Activated T-cell treated with anti-CD3 and anti-CD28 coated beads, Interleukin-2, amount 50 U/mL, for 24 hours (primary cell): ENCODE measurements at regions not wholly inside any gene's neighbourhood (a gene's known extent, or its start where the extent isn't known, plus 50 kb on each side); places are given as distances from the start of the nearest gene placed in this dataset.

Source experiments
- DNase-seq: peaks from one replicate; pipeline ENCODE4 v3.0.0-alpha.2; 2020
- H3K27ac Mint-ChIP-seq: 2 replicates; pipeline ENCODE4 v1.8.0; 2020; ENCODE audit warnings: mild to moderate bottlenecking, mixed read lengths
- H3K27me3 Mint-ChIP-seq: 2 replicates; pipeline ENCODE4 v1.8.0; 2020; ENCODE audit warnings: mixed read lengths
- H3K36me3 Mint-ChIP-seq: 2 replicates; pipeline ENCODE4 v1.8.0; 2020; ENCODE audit warnings: low read depth, mixed read lengths
- H3K4me1 Mint-ChIP-seq: 2 replicates; pipeline ENCODE4 v1.8.0; 2020; ENCODE audit warnings: low read depth, mixed read lengths
- H3K4me3 Mint-ChIP-seq: 2 replicates; pipeline ENCODE4 v1.8.0; 2020; ENCODE audit warnings: mild to moderate bottlenecking, moderate library complexity, mixed read lengths
- H3K9me3 Mint-ChIP-seq: 2 replicates; pipeline ENCODE4 v1.8.0; 2020; ENCODE audit warnings: mixed read lengths

DNA sequence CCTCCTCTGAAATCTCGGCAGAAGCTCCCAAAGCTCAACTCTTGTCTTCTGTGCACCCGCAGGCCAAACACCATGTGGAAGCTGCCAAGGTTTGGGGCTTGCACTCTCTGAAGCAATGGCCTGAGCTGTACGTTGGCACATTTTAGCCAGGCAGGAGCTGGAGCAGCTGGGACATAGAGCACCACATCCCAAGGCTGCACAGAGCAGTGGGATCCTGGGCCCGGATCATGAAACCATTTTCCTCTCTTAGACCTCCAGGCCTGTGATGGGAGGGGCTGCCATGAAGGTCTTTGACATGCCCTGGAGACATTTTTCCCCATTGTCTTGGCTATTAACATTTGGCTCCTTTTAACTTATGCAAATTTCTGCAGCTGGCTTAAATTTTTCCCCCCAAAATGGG is 567.1 kb upstream of the ZNF608 start:
- peaks cover 9% of the 10 kb centered on the region for H3K9me3 Mint-ChIP-seq
- no peaks in the 10 kb centered on the region for H3K27me3 Mint-ChIP-seq
- H3K27ac Mint-ChIP-seq, result no peak overlapping the region
- H3K4me1 Mint-ChIP-seq, result no peaks in the 10 kb centered on the region
- H3K4me3 Mint-ChIP-seq, result no peak overlapping the region
- no peaks in the 10 kb centered on the region for H3K36me3 Mint-ChIP-seq
- no peak for DNase-seq

DNA sequence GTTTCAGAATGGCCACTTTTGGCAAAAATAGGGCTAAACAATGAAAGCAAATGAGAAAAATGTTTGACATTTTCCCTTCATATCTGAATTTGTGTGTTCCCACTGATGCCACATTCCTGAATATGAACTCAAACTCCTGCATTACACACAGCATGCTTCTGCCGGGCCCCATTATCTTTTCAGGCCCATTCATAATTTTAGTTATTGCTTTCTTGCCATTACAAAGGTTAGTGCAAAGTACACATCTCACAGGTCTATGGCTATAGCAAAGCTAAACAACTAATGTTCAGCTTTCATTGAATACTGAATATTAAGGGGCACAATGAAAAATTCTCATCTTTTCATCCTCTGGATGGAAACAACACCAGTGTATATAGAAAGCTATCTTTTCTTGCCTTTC is 568.9 kb upstream of the ZNF608 start:
- no peaks in the 10 kb centered on the region for H3K36me3 Mint-ChIP-seq
- H3K9me3 Mint-ChIP-seq, result peaks cover 4% of the 10 kb centered on the region
- H3K4me3 Mint-ChIP-seq, result no peak overlapping the region
- H3K4me1 Mint-ChIP-seq, result no peaks in the 10 kb centered on the region
- no peak overlapping the region for H3K27ac Mint-ChIP-seq
- DNase-seq, result no peak
- no peaks in the 10 kb centered on the region for H3K27me3 Mint-ChIP-seq

DNA sequence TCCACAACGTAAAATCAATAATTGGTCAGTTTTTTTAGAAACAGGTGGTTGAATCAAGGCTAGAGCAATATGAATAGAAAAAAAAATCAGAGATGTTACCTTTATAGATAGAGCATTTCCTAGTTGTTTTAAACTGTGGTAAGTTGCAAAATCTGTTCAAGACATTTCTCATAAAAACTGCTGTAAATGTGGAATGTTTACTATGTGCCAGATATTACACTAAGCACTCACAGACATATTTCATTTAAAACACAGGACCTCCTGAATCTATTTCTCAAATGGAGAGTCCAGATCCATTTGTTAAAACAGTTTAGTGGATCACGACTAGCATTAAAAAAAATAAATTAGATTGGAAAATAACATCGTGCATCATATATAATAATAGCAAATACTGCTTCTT is 570.0 kb upstream of the ZNF608 start:
- Mint-ChIP-seq H3K4me3 (no peak overlapping the region), H3K27ac (no peak overlapping the region), H3K36me3 (no peaks in the 10 kb centered on the region), H3K4me1 (no peaks in the 10 kb centered on the region), H3K9me3 (peaks cover 4% of the 10 kb centered on the region), H3K27me3 (no peaks in the 10 kb centered on the region)
- no peak for DNase-seq

DNA sequence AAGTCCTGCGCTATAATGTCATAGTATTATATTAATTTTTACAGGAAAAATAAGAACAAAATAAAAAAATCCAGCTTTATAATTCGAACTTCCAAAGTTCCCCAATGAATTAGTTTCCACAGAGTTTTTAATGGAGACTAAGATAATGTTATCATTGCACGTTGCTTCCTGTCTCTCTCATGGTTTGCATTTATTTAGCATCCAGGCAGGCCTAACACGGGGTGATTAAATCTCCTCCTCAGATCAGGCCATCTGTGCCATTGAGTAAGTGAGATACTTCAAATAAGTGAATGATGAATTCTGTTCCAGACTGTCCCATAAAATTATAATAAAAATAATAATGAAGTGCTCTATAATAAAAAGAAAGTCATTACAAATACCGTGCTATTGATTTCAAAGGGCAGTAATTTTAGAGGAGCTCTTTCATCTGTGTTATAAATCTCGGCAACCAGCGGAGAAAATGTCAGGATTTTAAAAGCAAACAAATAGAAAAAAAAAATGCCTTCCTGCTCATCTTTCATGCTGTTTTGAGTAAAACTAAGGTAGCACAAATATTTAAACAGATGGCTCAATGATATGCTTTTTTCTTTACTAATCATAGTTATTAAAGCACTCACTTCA is 570.6 kb upstream of the ZNF608 start:
- no peaks in the 10 kb centered on the region for H3K36me3 Mint-ChIP-seq
- H3K27ac Mint-ChIP-seq, result no peak overlapping the region
- no peak overlapping the region for H3K4me3 Mint-ChIP-seq
- no peak for DNase-seq
- H3K27me3 Mint-ChIP-seq, result no peaks in the 10 kb centered on the region
- no peaks in the 10 kb centered on the region for H3K4me1 Mint-ChIP-seq
- peaks cover 6% of the 10 kb centered on the region for H3K9me3 Mint-ChIP-seq

DNA sequence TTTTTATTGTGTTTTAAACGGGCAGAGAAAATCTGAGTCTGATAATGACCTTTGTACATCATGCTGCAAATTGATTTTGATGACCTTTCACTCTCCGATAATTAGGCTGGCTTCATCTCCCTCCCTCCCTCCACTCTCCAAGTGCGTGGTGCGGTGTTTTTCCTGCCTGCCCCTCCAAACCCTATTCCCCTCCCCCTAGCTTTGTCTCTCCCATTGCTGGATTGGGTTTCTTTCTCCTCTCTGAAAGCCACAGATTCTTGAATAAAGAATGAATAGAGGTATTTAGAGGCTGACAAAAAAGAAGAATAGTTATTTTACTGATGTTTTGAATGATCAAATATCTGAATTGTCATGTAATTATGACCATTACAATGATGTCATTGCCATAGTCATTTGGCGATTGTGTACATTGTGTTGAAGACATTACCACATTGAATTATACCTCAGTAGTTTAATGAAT is 571.1 kb upstream of the ZNF608 start:
- no peak for DNase-seq
- H3K27ac Mint-ChIP-seq, result no peak overlapping the region
- H3K36me3 Mint-ChIP-seq, result no peaks in the 10 kb centered on the region
- no peak overlapping the region for H3K4me3 Mint-ChIP-seq
- no peaks in the 10 kb centered on the region for H3K4me1 Mint-ChIP-seq
- H3K27me3 Mint-ChIP-seq, result no peaks in the 10 kb centered on the region
- peaks cover 6% of the 10 kb centered on the region for H3K9me3 Mint-ChIP-seq

DNA sequence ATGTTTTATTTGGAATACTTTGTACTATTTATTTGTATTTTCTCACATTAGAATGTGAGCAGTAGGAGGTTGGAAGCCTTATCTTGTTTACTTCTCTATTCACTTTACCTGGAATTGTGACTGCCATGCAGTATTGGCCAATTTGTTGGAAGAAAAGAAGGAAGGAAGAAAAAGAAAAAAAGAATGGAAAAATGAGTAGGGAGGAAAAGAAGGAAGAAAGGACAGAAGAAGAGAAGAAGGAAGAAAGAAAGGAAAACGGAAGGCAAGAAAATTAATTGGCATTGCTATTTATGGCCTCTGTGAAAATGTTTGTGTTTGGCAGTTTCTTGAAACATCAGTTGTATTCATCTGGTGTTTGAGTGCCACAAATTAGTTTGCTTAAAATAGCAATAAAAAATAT is 575.2 kb upstream of the ZNF608 start:
- no peak for DNase-seq
- Mint-ChIP-seq H3K36me3 (no peaks in the 10 kb centered on the region), H3K27me3 (no peaks in the 10 kb centered on the region), H3K4me3 (no peak overlapping the region), H3K4me1 (no peaks in the 10 kb centered on the region), H3K27ac (no peak overlapping the region), H3K9me3 (peaks cover 2% of the 10 kb centered on the region)

DNA sequence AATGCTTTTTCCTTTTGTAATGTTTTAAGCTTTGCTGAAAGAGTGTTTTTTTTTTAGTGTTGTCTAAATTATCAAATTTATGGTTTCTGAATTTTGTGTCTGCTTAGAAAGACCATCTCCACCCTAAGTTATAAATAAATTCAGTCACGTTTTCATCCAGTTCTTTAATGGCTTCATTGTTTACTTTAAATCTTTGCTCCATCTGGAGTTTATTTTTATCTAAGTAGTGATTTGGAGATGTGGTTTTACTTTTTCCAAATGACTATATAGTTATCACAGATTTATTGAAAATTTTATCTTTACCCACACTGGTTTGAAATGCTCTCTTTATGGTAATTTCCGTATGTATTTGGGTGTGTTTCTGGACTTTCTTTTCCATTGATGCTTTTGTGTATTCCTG is 577.2 kb upstream of the ZNF608 start:
- Mint-ChIP-seq H3K27ac (no peak overlapping the region), H3K9me3 (peaks cover 2% of the 10 kb centered on the region), H3K27me3 (no peaks in the 10 kb centered on the region), H3K4me1 (no peaks in the 10 kb centered on the region), H3K4me3 (no peak overlapping the region), H3K36me3 (no peaks in the 10 kb centered on the region)
- no peak for DNase-seq

DNA sequence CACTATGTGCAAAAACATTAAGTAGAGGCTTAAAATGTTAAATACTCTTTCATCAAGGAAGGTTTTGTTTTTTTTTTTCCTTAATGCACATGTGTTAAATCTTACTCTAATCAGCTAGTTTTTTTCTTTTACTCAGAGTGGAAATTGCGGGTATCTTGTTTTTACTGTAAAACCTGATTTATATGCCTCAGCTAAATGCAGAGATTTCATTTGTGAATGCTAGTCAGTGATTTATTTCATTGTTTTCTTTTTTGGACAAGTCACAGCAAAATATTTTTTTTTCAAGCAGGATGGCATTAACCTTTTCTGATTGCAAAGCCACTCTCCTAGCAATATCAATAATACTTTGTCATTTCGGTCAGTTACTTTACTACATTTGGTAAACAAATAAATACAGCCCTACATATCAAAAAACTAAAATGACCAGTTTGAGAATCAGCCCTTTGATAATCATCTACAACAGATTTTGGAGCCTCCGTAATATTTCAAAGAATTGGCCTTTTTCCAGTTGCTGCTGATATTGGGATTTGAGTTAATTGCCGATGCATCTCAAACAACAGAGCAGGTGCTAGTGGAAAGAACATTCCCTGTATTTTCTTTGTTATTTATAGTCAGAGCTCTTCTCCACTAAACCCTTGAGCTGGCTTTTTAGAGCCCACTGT is 579.2 kb upstream of the ZNF608 start:
- DNase-seq, result no peak
- Mint-ChIP-seq H3K9me3 (peaks cover 4% of the 10 kb centered on the region), H3K27me3 (no peaks in the 10 kb centered on the region), H3K27ac (no peak overlapping the region), H3K4me1 (no peaks in the 10 kb centered on the region), H3K4me3 (no peak overlapping the region), H3K36me3 (no peaks in the 10 kb centered on the region)

DNA sequence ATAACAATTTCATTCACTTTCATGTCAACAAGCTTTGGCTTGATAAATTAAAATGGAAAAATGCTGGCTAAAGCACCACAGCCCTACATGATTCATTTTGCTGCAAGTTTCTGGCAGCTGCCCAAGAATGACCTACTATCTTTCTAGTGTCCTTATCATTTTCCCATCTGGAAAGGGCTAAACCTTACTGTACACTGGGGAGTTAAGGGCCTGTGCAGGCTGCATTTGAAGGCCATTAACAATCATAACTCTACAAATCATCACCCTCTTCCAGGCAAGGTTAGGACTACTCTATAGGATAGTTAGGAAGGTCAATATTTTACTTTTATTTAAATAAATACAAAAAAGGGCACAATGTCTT is 579.7 kb upstream of the ZNF608 start:
- no peaks in the 10 kb centered on the region for H3K36me3 Mint-ChIP-seq
- peaks cover 4% of the 10 kb centered on the region for H3K9me3 Mint-ChIP-seq
- no peak for DNase-seq
- H3K4me1 Mint-ChIP-seq, result no peaks in the 10 kb centered on the region
- H3K27ac Mint-ChIP-seq, result no peak overlapping the region
- H3K4me3 Mint-ChIP-seq, result no peak overlapping the region
- no peaks in the 10 kb centered on the region for H3K27me3 Mint-ChIP-seq

DNA sequence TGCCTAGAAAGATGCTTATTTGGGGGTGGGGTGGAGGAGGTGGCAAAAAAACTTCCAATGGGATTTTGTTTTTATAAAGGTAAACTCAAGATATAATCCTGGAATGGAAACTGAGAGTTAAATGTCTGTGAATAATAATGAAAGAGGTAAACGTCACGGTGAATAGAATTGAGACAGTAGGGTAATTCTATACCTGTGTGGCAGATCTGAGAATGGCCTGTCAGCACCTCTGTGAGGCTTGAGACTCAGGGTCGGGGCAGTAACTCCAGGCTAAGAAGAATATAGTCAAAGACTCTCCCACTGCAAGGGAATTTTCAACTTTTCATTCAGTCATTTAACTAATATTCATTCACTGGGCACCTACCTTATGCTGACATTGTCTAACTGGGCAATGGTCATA is 581.2 kb upstream of the ZNF608 start:
- Mint-ChIP-seq H3K9me3 (peaks cover 3% of the 10 kb centered on the region), H3K27ac (no peak overlapping the region), H3K4me1 (no peaks in the 10 kb centered on the region), H3K4me3 (no peak overlapping the region), H3K27me3 (no peaks in the 10 kb centered on the region), H3K36me3 (no peaks in the 10 kb centered on the region)
- DNase-seq, result no peak

DNA sequence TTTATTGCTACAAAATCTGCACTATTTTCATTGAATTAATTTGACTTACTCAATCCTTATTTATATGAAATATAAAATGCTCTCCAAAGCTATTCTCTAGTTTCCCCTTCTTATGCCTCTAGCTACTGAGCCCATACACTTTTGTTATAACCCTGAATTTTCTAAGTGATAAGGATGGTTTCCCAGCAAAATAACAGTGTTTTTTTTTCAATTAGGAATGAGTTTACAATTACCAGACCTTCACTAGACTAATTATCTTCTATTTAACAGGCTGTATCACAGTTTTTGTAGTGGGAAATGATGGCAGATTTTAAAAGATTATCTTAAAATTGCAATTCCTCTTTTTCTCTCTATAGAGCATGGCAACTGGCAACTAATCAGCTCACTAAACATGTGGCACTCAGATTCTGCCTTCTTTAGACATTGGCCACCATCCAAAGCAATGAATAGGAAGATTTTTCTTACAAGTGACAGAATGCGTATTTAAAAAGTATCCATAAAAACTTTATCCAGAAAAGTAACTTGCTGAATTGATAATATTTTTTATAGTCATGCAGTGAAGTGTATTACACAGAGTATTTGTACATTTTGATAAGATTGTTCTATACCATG is 585.7 kb upstream of the ZNF608 start:
- H3K9me3 Mint-ChIP-seq, result peaks cover 3% of the 10 kb centered on the region

DNA sequence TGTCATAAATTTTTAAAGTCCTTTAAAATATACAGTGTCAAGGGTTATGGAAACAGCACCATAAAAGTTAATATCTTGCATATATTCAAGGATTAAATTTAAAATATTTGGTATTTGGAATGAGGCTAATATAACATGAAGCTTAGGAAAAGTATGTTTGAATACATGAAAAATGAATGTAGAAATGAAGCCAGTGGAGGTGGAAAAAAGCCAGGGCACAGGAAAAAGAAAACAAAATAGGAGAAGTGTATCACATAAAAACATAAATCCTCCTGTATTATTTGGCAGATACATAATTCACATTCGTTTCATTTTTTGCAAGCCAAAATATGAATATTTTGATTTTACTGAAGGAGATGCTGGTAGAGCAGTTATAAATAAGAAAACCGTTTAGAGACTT is 587.0 kb upstream of the ZNF608 start:
- Mint-ChIP-seq H3K4me3 (no peak overlapping the region), H3K27ac (no peak overlapping the region), H3K9me3 (peaks cover 3% of the 10 kb centered on the region), H3K27me3 (no peaks in the 10 kb centered on the region), H3K4me1 (no peaks in the 10 kb centered on the region), H3K36me3 (no peaks in the 10 kb centered on the region)
- no peak for DNase-seq

More for the DNA sequence above, 585.7 kb upstream of the ZNF608 start:
- DNase-seq, result no peak
- Mint-ChIP-seq H3K4me3 (no peak overlapping the region), H3K36me3 (no peaks in the 10 kb centered on the region), H3K27me3 (no peaks in the 10 kb centered on the region), H3K4me1 (no peaks in the 10 kb centered on the region), H3K27ac (no peak overlapping the region)

DNA sequence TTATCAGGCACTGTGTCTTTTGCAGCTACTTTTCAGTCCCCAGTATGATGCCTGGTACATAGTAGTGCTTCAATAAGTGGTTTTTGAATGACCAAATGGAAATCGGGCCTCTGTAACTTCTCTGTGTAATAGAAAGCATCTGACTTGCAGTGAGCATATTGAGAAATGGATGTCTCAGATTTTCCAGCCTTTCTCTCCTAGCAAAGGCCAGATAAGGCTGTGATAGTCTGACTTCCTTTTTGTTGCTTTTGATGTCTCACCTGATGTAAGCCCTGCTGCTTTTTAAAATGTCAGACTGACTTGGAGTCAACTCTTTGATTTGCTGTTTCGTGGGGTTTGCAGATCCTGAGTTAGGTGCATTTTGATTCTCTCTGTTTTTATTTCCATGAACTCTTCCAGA is 590.0 kb upstream of the ZNF608 start:
- Mint-ChIP-seq H3K4me1 (no peaks in the 10 kb centered on the region), H3K36me3 (no peaks in the 10 kb centered on the region), H3K27me3 (no peaks in the 10 kb centered on the region), H3K4me3 (no peak overlapping the region), H3K9me3 (no peaks in the 10 kb centered on the region), H3K27ac (no peak overlapping the region)
- no peak for DNase-seq

DNA sequence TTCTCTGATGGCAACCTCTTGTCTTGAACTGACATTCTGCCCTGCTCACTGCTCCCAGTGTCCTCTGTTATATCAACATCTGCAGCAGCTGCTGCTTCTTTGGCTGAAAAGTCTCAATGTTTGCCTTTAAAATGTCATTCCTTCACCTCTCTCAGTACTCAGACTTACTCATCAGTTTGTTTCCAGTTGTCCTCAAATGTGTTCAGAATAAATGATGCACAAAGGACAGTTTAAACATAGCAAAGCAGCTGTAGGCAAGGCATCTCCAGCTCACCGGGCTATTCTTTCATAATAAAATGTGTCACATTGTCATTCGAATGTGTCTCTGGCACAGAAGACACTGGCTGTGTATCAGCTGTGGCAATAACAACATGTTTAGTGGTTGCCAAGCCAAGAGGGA is 590.9 kb upstream of the ZNF608 start:
- Mint-ChIP-seq H3K36me3 (no peaks in the 10 kb centered on the region), H3K27me3 (no peaks in the 10 kb centered on the region), H3K27ac (no peak overlapping the region), H3K4me3 (no peak overlapping the region), H3K4me1 (no peaks in the 10 kb centered on the region), H3K9me3 (peaks cover 4% of the 10 kb centered on the region)
- DNase-seq, result no peak

DNA sequence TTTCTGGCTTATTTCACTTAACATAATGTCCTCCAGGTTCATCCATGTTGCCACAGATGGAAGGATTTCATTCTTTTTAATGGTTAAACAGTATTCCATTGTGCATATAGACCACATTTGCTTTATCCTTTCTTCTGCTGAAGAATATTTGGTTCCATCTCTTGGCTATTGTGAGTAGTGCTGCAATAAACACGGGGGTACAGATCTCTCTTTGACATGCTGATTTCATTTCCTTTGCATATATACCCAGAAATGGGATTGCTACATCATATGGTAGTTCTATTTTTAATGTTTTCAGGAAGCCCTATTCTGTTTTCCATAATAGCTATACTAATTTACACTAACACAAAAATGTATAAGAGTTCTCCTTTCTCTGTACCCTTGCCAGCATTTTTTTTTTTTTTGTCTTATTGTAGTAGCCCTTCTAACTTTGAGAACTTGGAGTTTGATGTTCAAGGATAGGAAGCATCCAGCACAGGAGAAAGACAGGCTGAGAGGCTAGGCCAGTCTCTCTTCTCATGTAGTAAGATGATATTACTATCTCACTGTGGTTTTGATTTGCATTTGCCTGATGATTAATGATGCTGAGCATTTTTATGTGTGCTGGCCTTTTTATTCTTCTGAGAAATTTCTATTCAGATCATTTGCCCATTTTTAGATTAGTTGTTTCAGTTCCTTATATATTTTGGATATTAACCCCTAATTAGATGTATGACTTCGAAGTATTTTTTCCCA is 592.2 kb upstream of the ZNF608 start:
- no peak overlapping the region for H3K4me3 Mint-ChIP-seq
- H3K9me3 Mint-ChIP-seq, result peaks cover 10% of the 10 kb centered on the region
- no peaks in the 10 kb centered on the region for H3K4me1 Mint-ChIP-seq
- no peak for DNase-seq
- no peaks in the 10 kb centered on the region for H3K36me3 Mint-ChIP-seq
- no peak overlapping the region for H3K27ac Mint-ChIP-seq
- H3K27me3 Mint-ChIP-seq, result no peaks in the 10 kb centered on the region
